Endometrial microvascular endothelial cells (primary cell): ENCODE measurements at regions not wholly inside any gene's neighbourhood (a gene's known extent, or its start where the extent isn't known, plus 50 kb on each side); places are given as distances from the start of the nearest gene placed in this dataset.

ENCODE experiments used
- in situ Hi-C: cut with HindIII; loops from 2 replicates; pipeline ENCODE4 v1.10.0; 2017; ENCODE audit warnings: low sequenced_read_pairs, low pct_unique_long_range_greater_than_20kb; ENCODE audit errors: inconsistent ontology term

DNA sequence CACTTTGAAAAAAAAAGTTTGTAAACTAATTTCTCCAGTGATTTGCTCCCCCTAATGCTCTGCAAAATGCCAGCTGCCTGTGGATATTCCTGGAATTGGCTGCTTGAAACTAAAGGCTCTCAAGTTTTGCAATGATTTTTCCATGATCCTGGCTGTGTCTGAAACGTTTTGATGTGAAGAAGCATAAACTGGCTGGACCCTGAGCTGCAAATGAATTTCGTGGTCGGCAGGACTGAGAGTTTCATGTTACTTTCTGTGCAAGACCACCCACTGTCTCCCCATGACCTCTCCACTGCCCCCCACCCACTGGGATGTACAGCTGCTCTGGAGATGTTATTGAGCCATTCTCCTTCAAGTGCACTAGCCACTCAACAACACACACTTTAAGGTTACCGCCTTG, 171.3 kb upstream of the SSTR4 start:
- in situ Hi-C loops: no loop called here

DNA sequence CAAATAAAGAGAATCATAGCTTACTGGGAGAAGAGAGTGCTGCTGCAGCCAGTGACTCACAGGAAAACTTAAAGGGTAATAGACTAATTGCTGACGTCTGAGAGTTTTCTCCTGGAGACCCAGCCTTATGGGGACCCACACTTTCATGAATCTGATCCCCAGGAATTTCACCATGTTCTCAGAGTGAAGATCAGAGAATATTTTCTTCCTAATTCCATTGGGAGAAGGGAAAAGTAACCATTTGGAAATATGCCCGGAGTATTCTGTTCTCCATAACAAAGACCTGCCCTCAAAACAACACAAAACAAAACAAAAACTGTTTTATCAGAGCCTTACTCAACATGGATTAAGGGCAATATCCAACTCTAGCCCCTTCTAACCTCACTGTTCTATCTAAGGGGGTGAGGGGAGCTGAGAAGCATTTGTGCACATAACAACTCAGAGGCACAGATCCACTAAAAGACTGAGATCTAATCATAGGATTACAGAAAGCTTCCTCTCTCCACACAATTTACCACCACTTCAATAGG, 168.2 kb upstream of the SSTR4 start:
- in situ Hi-C loops: no loop called here

DNA sequence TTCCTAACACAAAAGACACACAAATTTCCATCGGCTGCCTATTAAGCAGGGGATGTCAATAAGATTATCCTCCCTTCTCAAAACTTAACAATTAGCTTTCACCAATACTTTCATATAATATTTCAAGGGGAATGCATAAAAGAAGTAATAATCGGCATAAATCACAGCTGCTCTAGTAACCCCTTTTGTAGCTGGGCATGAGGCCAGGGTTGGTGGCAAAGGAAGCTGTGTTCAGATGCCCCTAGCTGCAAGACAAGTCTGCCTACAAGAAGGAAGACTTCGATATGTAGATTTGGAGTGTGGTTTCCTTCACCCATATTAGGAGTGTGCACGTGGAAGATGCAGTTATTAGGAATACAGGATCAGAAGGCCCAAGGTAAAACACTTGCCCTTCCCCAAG, 156.9 kb upstream of the SSTR4 start:
- in situ Hi-C loops: no loop called here

DNA sequence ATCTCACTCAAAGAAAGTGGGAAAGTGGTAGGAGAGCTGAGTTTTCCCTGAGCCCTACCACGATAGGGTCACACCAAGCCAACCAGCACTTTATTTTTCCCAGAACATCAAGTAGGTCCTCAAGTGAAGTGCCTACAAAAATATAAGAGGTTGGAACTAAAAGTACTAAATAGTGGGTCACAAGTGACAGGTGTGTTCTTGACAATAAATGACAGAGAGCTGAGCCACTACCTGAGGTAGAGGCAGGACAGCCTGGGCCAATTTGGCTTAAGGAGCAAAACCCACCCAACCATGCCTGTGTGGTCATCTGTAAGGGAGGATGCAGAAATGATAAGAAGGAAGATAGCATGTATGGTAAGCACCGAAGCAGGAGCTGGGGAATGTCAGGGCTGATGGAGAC, 154.8 kb upstream of the SSTR4 start:
- in situ Hi-C loops: no loop called here

DNA sequence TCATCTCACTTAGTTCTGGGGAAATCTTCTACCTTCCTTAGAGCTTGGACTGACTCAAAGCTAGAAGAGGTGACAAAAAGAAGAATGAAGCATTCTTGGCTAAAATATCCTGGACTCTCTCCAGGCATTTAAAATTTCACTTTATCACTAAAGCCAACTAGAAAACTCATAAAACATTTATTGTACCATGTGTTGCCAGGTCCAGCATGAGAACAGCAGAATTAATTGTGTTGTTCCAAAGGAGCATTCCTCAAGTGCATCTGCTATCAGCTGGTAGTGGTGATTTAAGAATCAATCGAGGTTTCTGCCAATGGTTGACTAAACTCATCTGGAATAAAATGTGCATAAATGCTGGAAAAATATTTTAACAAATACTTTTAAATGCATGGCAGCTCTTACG, 147.3 kb upstream of the SSTR4 start:
- in situ Hi-C loops: no loop called here

DNA sequence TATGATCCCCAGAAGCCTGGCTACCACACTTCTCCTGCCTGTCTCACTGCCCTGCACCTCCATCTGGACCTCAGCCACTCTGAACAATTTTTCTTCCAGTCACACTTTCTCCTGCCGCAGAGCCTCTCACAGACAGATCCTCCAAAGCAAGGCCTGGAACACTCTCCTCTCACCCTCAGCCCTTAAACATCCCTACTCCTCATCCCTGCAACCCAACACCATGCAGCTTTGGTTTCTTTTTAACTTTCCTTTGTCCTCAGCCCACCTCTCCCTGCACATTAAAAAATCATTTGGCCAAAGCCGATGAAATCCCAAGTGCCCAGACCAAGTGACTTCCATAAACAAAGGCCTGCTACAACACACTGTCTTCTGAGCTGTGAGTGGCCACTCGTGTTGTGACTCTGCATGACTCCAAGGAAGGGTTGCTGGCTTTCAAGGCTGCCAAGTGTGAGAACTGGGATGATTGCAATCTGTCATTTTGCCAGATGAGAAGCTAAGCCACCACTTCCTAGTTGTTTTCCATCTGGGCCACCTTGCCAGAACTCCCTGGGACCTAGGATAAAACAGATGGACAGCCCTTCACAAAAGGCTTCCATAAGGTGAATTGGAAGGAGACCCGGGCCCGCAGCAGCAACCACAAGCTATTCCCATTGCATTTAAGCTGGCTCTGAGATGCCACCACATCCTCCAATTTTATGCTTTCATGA, 144.4 kb upstream of the SSTR4 start:
- in situ Hi-C loops: no loop called here

DNA sequence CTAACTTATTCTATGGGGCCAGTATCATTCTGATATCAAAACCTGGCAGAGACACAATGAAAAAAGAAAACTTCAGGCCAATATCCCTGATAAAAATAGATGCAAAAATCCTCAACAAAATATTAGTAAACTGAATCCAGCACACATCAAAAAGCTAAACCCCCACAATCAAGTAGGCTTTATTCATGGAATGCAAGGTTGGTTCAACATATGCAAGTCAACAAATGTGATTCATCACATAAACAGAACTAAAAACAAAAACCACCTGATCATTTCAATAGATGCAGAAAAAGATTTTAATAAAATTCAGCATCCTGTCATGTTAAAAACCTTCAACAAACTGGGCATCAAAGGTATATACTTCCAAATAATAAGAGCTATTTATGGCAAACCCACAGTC, 133.9 kb upstream of the SSTR4 start:
- in situ Hi-C loops: no loop called here

DNA sequence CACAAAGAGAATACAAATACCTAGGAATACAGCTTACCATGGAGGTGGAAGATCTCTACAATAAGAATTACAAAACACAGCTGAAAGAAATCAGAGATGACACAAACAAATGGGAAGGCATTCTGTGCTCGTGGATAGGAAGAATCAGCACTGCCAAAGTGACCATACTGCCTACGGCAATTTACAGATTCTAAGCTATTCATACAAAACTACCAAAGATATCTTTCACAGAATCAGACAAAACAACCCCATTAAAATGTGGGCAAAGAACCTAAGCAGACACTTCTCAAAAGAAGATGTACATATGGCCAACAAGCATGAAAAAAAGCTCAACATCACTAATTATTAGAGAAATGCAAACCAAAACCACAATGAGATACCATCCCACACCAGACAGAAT, 133.2 kb upstream of the SSTR4 start:
- in situ Hi-C loops: no loop called here

DNA sequence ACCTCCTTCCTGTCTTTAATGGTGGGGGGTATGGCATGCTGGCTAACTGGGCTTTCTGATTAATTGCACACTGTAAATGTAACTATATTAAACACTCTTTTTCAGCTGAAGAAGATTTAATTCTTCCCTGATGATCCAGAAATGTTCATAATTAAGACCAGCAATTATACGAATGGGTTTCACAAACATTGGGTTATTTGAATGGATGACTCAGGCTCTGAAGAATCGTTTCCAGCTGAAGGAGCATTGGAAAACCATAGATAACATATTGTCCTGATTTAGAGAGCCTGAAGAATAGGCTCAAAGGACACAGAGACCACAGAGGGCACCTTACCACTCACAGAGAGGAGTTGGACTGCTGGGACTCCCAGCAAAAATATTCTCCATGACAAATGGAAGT, 130.7 kb upstream of the SSTR4 start:
- in situ Hi-C loops: no loop called here

DNA sequence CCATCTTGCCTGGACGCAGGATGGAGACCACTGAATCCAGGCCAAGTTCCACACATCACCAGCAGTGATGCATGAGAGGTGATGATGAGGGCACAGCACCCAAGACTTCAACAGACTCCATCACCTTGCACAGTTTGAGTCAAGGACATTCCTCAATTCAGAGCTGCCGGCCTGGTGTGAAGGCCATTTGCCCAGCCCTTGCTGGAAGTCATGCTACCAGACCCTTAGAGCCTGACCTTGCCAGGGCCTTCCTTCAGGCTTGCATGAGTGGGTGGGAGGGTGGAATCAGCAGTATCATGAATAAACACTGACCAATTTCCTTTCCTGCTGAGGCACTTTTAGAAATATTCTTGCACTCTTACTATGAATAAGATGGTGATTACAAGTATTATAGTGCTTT, 130.2 kb upstream of the SSTR4 start:
- in situ Hi-C loops: no loop called here

DNA sequence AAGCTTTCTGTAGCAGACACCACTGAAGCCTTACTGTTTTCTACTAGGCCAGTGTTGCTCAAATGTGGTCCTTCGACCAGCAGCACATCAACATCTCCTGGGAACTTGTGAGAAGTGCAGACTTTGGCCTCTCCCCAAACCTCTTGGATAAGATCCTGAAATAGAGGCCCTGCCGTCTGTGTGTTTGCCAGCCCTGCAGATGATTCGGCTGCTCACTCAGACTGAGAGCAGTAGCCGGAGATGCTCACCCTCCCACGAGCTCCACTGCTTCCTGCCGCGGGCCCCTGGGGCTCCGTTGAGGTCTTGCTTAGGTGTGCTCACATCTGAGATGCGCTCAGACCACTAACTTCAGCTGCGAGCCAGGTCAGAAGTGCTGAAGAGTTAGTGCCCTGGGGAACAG, 129.5 kb upstream of the SSTR4 start:
- in situ Hi-C loops: no loop called here

DNA sequence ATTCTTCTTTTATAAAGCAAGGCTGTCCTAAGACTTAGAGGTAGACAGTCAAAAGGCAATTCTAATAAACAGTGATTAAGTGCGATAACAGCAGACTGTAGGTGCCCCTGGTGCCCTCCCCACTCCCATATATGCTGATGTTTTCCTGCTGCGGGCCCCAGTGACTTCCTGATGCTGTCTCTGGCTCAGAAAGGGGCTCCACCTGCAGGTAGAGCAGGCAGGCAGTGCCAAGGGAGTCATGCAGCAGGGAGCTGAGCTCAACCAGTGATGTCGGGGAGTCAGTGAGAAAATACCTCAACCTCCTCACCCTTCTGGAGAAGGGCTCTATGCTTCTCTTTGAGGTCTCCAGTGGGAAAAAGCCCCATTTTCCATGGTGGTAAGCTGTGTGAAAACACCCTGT, 126.7 kb upstream of the SSTR4 start:
- in situ Hi-C loops: no loop called here

DNA sequence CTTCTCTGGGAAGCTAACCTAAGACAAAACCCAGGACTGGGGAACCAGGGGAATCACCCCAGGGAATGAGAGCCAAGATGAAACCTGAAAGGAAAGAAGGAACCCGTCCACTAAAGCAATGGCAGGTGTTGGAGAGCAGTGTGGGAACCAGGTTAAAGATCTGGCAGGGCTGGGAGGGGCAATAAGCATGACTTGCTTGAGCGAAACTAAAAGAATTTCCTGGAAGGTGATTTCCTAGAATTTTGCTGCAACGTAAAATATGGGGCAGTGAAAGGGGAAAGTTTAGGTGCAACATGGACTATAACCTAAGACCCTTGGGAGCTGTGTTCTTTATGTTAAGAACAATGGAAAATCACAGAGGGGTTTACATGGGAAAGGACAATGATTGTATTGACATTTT, 126.2 kb upstream of the SSTR4 start:
- in situ Hi-C loops: no loop called here

DNA sequence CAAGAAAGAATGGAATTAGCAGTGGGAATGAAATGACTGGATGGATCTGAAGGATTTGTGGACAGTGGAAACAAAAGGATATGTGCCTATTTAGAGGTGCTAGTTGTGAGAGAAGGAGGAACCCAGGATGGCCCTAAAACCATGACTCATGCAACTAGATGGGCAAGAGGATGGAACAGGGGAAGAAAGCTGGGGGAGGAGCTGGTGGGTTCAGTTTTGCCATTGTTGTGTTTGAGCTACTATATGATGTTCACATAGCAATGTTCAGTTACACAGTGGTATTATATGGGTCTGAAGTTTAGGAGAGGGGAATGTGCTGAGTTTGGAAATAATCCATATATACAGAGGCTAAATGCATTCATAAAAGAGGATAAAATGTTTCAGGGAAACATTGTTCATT, 125.7 kb upstream of the SSTR4 start:
- in situ Hi-C loops: no loop called here

DNA sequence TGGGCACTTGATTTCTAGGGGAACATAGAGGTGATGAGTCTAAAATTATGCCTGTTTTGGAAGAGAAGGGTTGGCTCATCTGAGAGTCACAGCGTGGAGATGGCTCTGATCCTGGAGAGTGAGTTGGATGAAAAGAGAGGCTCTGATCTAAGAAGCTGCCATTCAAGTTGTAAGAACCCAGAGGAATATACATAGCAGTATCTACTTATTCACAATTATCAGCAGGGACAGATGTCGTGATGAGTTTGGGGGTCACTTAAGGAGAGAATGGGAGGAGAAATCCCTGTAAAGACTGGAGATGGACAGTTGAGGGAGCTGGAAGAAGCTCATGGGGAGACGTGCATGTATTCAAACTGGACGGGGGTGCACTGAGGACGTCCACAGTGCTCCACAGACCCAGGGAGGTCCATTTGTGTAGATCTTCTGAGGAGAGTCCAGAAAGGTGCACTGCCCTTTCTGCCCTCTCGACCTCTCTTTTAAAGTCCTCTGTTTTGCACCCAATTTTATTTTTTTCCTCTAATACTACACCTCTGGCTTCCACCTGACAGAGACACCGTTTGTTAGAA, 124.7 kb upstream of the SSTR4 start:
- in situ Hi-C loops: no loop called here

DNA sequence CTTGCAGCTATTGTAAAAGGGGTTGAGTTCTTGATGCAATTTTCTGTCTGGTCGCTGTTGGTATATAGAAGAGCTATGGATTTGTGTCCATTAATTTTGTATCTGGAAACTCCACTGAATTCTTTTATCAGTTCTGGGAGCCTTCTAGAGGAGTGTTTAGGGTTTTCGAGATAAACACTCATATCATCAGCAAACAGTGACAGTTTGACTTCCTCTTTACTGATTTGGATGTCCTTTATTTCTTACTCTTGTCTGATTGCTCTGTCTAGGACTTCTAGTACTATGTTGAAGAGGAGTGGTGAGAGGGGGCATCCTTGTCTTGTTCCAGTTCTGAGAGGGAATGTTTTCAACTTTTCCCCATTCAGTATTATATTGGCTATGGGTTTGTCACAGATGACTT, 120.8 kb upstream of the SSTR4 start:
- in situ Hi-C loops: no loop called here

DNA sequence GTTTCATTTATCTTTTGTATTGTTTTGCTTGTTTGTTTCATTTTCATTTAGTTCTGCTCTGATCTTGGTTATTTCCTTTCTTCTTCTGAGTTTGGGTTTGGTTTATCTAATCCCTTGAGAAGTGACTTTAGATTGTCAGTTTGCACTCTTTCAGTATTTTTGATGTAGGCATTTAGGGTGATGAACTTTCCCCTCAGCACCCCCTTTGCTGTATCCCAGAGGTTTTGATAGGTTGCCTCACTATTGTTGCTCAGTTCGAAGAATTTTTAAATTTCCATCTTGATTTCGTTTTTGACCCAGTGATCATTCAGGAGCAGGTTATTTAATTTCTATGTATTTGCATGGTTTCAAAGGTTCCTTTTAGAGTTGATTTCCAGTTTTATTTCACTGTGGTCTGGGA, 119.6 kb upstream of the SSTR4 start:
- in situ Hi-C loops: no loop called here

DNA sequence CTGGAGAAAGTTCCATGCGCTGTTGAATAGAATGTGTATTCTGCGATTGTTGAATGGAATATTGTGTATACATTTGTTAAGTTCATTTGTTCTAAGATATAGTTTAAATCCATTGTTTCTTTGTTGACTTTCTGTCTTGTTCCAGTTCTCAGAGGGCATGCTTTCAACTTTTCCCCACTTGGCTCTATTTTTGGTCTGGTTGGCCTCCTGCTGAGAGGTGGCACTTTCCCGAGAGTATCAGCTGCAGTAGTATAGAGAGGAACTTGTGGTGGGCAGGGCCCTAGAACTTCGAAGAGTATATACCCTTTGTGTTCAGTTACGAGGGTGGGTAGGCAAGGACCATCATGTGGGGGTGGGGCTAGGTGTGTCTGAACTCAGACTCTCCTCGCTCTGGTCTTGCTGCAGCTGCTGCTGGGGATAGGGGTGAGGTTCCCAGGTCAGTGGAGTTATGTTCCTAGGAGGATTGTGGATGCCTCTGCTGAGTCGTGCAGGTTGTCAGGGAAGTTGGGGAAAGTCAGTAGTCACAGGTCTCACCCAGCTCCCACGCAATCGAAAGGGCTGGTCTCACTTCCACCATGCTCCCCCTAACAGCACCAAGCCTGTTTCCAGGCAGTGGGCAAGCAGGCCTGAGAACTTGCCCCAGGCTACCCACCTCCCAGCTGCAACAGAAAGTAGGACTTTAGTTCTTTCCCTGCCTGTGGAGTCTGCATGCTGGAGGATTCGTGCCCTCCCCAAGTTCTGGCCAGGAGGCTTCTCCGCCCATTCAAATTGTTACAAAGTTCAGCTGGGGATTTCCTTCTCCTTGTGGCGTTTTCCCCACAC, 118.9 kb upstream of the SSTR4 start:
- in situ Hi-C loops: no loop called here

DNA sequence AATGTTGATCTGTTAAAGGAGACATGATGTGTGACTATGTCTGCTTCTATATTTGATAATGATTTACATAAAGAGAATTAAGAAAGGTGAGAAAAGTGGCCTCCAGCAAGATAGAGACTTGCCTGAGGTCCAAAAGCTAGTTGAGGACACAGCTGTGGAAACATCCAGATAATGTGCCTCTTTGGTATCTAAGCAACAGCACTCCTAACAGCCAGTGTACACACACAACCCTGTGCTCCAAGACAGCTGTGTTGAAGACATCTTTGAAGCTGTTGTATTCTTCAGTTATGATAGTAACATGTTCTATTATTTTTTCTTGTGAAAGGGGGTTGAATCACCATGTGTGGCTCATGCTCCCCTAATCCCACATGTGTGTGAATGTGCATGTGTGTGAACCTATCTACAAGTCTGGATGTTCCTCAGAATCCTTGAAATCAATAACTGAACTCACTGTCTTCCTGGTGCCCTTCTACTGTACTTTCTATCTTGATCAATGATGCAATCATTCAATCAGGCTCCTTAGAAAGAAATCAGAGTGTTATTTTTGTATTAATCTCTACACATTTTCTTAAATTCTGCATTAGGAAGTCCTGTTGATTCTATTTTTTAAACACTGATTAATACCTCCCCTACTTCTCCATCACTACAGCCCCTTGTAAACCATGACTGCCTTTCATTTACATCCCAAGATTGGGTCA, 116.7 kb upstream of the SSTR4 start:
- in situ Hi-C loops: no loop called here

DNA sequence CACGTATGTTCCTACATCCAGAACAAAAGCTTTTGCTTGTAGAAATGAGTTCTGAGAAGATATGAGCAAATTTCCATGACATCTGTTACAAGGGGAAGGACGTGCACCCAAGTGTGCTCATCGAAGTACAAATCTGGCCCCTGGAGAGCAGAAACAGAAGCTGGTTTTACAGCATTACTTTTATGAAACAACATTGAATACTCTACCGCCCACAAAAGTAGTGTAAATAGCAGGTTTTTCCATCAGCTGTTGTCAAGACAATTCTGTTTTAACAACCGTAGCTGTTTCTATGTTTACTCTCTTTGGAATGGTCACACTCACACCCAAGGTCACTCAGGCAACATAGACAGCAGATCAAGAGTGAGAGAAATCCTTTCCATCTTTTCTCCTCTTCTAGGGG, 114.2 kb upstream of the SSTR4 start:
- in situ Hi-C loops: no loop called here
